ENCODE measurements at regions not wholly inside any gene's neighbourhood (a gene's known extent, or its start where the extent isn't known, plus 50 kb on each side); places are given as distances from the start of the nearest gene placed in this dataset.

DNA sequence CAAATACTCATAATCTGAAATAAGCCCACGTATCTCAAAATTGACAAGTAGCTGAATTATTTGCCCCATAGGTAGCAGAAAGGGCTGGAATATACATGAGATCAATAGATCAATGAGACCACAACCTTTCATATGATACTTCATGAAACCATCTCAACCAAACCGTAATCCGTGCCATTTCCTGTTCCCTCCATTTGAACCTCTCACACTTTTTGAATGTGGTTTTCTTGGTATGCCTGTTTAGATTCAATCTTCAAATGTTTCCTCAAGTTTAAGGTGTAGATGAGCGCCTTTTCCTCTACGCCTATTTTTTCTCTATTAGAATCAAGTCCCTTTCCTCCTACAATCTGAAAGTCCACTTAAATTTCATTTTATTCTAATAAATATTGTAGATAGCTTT is 805.5 kb downstream of the EFNA5 start:
- TF ChIP-seq CREB1 (IDR thresholded peaks at IDR 0.05; ENCODE audit: low read depth) (no peak), ZBTB7A (IDR thresholded peaks at IDR 0.05; ENCODE audit: low read depth) (no peak), EP300 (IDR thresholded peaks at IDR 0.05; ENCODE audit: borderline replicate concordance) (no peak), YY1 (IDR thresholded peaks at IDR 0.05; ENCODE audit: low read depth) (no peak), CEBPB (IDR thresholded peaks at IDR 0.05) (no peak)
- TF ChIP-seq, protein P1, sequence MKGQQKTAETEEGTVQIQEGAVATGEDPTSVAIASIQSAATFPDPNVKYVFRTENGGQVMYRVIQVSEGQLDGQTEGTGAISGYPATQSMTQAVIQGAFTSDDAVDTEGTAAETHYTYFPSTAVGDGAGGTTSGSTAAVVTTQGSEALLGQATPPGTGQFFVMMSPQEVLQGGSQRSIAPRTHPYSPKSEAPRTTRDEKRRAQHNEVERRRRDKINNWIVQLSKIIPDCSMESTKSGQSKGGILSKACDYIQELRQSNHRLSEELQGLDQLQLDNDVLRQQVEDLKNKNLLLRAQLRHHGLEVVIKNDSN (IDR thresholded peaks at IDR 0.05), result no peak
- TF ChIP-seq, protein P2, sequence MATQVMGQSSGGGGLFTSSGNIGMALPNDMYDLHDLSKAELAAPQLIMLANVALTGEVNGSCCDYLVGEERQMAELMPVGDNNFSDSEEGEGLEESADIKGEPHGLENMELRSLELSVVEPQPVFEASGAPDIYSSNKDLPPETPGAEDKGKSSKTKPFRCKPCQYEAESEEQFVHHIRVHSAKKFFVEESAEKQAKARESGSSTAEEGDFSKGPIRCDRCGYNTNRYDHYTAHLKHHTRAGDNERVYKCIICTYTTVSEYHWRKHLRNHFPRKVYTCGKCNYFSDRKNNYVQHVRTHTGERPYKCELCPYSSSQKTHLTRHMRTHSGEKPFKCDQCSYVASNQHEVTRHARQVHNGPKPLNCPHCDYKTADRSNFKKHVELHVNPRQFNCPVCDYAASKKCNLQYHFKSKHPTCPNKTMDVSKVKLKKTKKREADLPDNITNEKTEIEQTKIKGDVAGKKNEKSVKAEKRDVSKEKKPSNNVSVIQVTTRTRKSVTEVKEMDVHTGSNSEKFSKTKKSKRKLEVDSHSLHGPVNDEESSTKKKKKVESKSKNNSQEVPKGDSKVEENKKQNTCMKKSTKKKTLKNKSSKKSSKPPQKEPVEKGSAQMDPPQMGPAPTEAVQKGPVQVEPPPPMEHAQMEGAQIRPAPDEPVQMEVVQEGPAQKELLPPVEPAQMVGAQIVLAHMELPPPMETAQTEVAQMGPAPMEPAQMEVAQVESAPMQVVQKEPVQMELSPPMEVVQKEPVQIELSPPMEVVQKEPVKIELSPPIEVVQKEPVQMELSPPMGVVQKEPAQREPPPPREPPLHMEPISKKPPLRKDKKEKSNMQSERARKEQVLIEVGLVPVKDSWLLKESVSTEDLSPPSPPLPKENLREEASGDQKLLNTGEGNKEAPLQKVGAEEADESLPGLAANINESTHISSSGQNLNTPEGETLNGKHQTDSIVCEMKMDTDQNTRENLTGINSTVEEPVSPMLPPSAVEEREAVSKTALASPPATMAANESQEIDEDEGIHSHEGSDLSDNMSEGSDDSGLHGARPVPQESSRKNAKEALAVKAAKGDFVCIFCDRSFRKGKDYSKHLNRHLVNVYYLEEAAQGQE (IDR thresholded peaks at IDR 0.05; ENCODE audit: low read depth), result no peak

GRCh38 chr5:106862450-106863193 is 808.1 kb downstream of the EFNA5 start:
- TF ChIP-seq RAD21 (IDR thresholded peaks at IDR 0.05; ENCODE audit: low read depth) (no peak), FOXM1 (IDR thresholded peaks at IDR 0.05; ENCODE audit: borderline replicate concordance, low read depth) (no peak), ZBTB7A (IDR thresholded peaks at IDR 0.05; ENCODE audit: low read depth) (no peak), YY1 (IDR thresholded peaks at IDR 0.05; ENCODE audit: low read depth) (no peak)

DNA sequence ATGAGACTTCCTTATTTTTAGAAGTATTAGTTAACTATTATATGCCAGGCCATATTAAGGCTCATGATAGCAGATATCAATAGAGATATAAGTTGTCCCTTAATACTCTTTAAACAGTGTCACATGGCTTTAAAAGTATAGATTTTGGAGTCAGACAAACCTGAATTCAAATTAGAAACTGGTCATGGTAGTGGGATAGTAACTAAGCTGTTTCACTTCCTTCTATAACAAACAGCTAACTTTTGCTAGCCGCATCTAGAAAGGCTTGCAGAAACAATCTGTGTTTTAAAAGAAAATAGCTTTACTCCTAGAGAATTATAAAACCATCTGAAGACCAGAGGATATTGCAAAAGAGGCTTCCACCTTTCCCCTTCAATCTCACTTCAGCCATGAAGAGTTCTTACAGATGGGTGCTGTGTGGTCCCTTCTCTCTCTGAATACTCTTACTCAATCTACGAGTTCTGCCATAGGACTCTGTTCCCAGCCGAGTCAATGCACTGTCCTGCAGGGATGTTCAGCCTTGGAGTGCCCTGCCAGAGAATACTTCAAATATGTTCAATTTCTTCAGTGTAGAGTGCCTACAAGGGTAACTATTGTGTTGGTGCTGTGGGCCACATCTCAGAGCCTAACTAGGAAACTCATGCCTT is 810.2 kb downstream of the EFNA5 start:
- TF ChIP-seq, protein P2 (IDR thresholded peaks at IDR 0.05; ENCODE audit: low read depth), result no peak
- TF ChIP-seq TEAD4 (IDR thresholded peaks at IDR 0.05) (no peak), EGR1 (IDR thresholded peaks at IDR 0.05) (no peak), CREB1 (IDR thresholded peaks at IDR 0.05; ENCODE audit: low read depth) (no peak), NFIC (IDR thresholded peaks at IDR 0.05) (no peak), YY1 (IDR thresholded peaks at IDR 0.05; ENCODE audit: low read depth) (no peak), EP300 (IDR thresholded peaks at IDR 0.05; ENCODE audit: borderline replicate concordance) (no peak), FOXM1 (IDR thresholded peaks at IDR 0.05; ENCODE audit: borderline replicate concordance, low read depth) (no peak), ZBTB7A (IDR thresholded peaks at IDR 0.05; ENCODE audit: low read depth) (no peak), TAF1 (IDR thresholded peaks at IDR 0.05; ENCODE audit: low read depth) (no peak), RAD21 (IDR thresholded peaks at IDR 0.05; ENCODE audit: low read depth) (no peak), TCF12 (IDR thresholded peaks at IDR 0.05; ENCODE audit: low read depth) (no peak), CEBPB (IDR thresholded peaks at IDR 0.05) (no peak)
- TF ChIP-seq, protein P3, sequence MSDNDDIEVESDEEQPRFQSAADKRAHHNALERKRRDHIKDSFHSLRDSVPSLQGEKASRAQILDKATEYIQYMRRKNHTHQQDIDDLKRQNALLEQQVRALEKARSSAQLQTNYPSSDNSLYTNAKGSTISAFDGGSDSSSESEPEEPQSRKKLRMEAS (IDR thresholded peaks at IDR 0.05), result no peak
- TF ChIP-seq, protein P1 (IDR thresholded peaks at IDR 0.05), result no peak

DNA sequence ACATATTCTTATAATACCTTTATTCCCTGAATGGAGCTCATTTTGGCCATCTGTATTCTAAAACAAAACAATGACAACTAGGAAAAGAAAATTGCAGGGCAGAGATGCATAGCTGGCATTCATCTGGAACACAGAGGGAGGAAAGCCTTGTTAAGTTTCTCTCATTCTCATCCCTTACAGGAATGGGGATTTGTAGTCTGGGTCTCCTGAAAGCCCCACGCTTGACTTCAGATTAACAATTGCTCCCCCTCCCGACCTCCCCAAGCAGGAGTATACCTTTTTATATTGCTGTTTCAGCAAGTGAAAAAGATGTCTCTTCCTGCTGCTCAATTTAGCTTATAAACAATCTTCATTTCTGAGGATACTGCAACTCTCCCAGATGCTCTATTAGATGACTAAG is 812.1 kb downstream of the EFNA5 start:
- TF ChIP-seq CEBPB (IDR thresholded peaks at IDR 0.05) (no peak), NFIC (IDR thresholded peaks at IDR 0.05) (no peak), TAF1 (IDR thresholded peaks at IDR 0.05; ENCODE audit: low read depth) (no peak), RAD21 (IDR thresholded peaks at IDR 0.05; ENCODE audit: low read depth) (no peak), FOXM1 (IDR thresholded peaks at IDR 0.05; ENCODE audit: borderline replicate concordance, low read depth) (no peak), YY1 (IDR thresholded peaks at IDR 0.05; ENCODE audit: low read depth) (no peak), ZBTB7A (IDR thresholded peaks at IDR 0.05; ENCODE audit: low read depth) (no peak), EGR1 (IDR thresholded peaks at IDR 0.05) (no peak), EP300 (IDR thresholded peaks at IDR 0.05; ENCODE audit: borderline replicate concordance) (no peak), CREB1 (IDR thresholded peaks at IDR 0.05; ENCODE audit: low read depth) (no peak), TEAD4 (IDR thresholded peaks at IDR 0.05) (no peak)
- TF ChIP-seq, protein P2 (IDR thresholded peaks at IDR 0.05; ENCODE audit: low read depth), result no peak
- TF ChIP-seq, protein P1 (IDR thresholded peaks at IDR 0.05), result no peak
- TF ChIP-seq, protein P3 (IDR thresholded peaks at IDR 0.05), result no peak
